ENCODE measurements at regions not wholly inside any gene's neighbourhood (a gene's known extent, or its start where the extent isn't known, plus 50 kb on each side); places are given as distances from the start of the nearest gene placed in this dataset.

- TF ChIP-seq CTCF (IDR thresholded peaks at IDR 0.05; ENCODE audit: extremely low read depth, insufficient read depth, missing control alignments), result no peak
- in situ Hi-C loops (cut with MboI; ENCODE audit: low pct_unique_long_range_greater_than_20kb, low sequenced_read_pairs, unreplicated experiment), result no loop called here
- DNase-seq (ENCODE audit: low spot score), result no peak
Measured at GRCh38 chr11:106288057-106288456, 210.6 kb downstream of the AASDHPPT start.

- in situ Hi-C loops (cut with MboI; ENCODE audit: low pct_unique_long_range_greater_than_20kb, low sequenced_read_pairs, unreplicated experiment), result no loop called here
- no peak for DNase-seq (ENCODE audit: low spot score)
- TF ChIP-seq CTCF (IDR thresholded peaks at IDR 0.05; ENCODE audit: extremely low read depth, insufficient read depth, missing control alignments), result no peak
Measured at GRCh38 chr11:106288822-106289387, 211.4 kb downstream of the AASDHPPT start.

- no peak for TF ChIP-seq CTCF (IDR thresholded peaks at IDR 0.05; ENCODE audit: extremely low read depth, insufficient read depth, missing control alignments)
- DNase-seq (ENCODE audit: low spot score), result no peak
- in situ Hi-C loops (cut with MboI; ENCODE audit: low pct_unique_long_range_greater_than_20kb, low sequenced_read_pairs, unreplicated experiment), result no loop called here
Measured at GRCh38 chr11:106292526-106292925, 215.1 kb downstream of the AASDHPPT start.

GRCh38 chr11:106295974-106296373 is 218.5 kb downstream of the AASDHPPT start:
- in situ Hi-C loops (cut with MboI; ENCODE audit: low pct_unique_long_range_greater_than_20kb, low sequenced_read_pairs, unreplicated experiment), result no loop called here
- TF ChIP-seq CTCF (IDR thresholded peaks at IDR 0.05; ENCODE audit: extremely low read depth, insufficient read depth, missing control alignments), result no peak
- DNase-seq (ENCODE audit: low spot score), result no peak

- TF ChIP-seq CTCF (IDR thresholded peaks at IDR 0.05; ENCODE audit: extremely low read depth, insufficient read depth, missing control alignments), result no peak
- in situ Hi-C loops (cut with MboI; ENCODE audit: low pct_unique_long_range_greater_than_20kb, low sequenced_read_pairs, unreplicated experiment), result no loop called here
- no peak for DNase-seq (ENCODE audit: low spot score)
Measured at GRCh38 chr11:106302416-106302815, 225.0 kb downstream of the AASDHPPT start.

GRCh38 chr11:106304274-106304673 is 226.8 kb downstream of the AASDHPPT start:
- TF ChIP-seq CTCF (IDR thresholded peaks at IDR 0.05; ENCODE audit: extremely low read depth, insufficient read depth, missing control alignments), result no peak
- DNase-seq (ENCODE audit: low spot score), result no peak
- in situ Hi-C loops (cut with MboI; ENCODE audit: low pct_unique_long_range_greater_than_20kb, low sequenced_read_pairs, unreplicated experiment), result no loop called here

GRCh38 chr11:106305458-106305857 is 228.0 kb downstream of the AASDHPPT start:
- in situ Hi-C loops (cut with MboI; ENCODE audit: low pct_unique_long_range_greater_than_20kb, low sequenced_read_pairs, unreplicated experiment), result no loop called here
- TF ChIP-seq CTCF (IDR thresholded peaks at IDR 0.05; ENCODE audit: extremely low read depth, insufficient read depth, missing control alignments), result no peak
- DNase-seq (ENCODE audit: low spot score), result no peak
